Progenitor cell of endocrine pancreas (in vitro differentiated cells): ENCODE measurements at regions not wholly inside any gene's neighbourhood (a gene's known extent, or its start where the extent isn't known, plus 50 kb on each side); places are given as distances from the start of the nearest gene placed in this dataset.

Source experiments
- DNase-seq: peaks from one replicate; pipeline ENCODE4 v3.0.0; 2021; ENCODE audit warnings: low spot score; ENCODE audit not compliant: unreplicated experiment
- H3K27ac Mint-ChIP-seq: 2 replicates; pipeline ENCODE4 v1.8.0; 2021; ENCODE audit warnings: mild to moderate bottlenecking, moderate library complexity, mixed read lengths
- H3K27me3 Mint-ChIP-seq: 2 replicates; pipeline ENCODE4 v1.8.0; 2021; ENCODE audit warnings: mixed read lengths
- H3K36me3 Mint-ChIP-seq: 2 replicates; pipeline ENCODE4 v1.8.0; 2022; ENCODE audit warnings: mixed read lengths; ENCODE audit not compliant: insufficient read depth
- H3K4me1 Mint-ChIP-seq: 2 replicates; pipeline ENCODE4 v1.8.0; 2021; ENCODE audit warnings: low read depth, mixed read lengths
- H3K4me3 Mint-ChIP-seq: 2 replicates; pipeline ENCODE4 v1.8.0; 2021; ENCODE audit warnings: low read depth, mild to moderate bottlenecking, moderate library complexity, mixed read lengths
- H3K9me3 Mint-ChIP-seq: 2 replicates; pipeline ENCODE4 v1.8.0; 2021; ENCODE audit warnings: low read depth, mixed read lengths
- TF ChIP-seq, protein P1 (sequence below): fragments of 200-600 bp; sonication (generic); IDR thresholded peaks from one replicate; pipeline ENCODE4 v1.5.0; 2021; ENCODE audit warnings: antibody characterized with exemption, mild to moderate bottlenecking; ENCODE audit not compliant: unreplicated experiment

DNA sequence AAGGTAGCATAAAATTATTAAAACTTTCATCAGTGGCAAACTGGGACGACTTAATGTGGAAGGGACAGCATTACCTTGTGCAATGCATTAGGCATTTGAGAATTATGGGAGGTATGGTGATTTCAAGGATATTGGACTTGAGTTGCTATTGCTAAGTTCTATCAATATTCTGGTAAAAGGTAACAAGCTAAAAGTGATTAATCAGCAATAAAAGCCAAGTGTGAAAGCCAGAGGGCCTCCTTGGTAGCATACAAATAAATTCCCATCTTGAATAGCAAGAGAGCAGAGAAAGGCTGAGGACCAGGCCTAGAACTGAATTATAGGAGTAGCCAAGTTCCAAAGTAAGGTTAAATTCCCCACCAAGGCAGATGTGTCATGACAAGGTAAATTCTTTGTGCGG lies 74.2 kb upstream of the KCNH7 start:
- Mint-ChIP-seq H3K4me3 (no peak overlapping the region), H3K4me1 (peaks cover 6% of the 10 kb centered on the region), H3K27ac (no peak overlapping the region), H3K9me3 (peaks cover 6% of the 10 kb centered on the region), H3K27me3 (peaks cover 3% of the 10 kb centered on the region), H3K36me3 (no peaks in the 10 kb centered on the region)
- no peak for DNase-seq
- TF ChIP-seq, protein P1, sequence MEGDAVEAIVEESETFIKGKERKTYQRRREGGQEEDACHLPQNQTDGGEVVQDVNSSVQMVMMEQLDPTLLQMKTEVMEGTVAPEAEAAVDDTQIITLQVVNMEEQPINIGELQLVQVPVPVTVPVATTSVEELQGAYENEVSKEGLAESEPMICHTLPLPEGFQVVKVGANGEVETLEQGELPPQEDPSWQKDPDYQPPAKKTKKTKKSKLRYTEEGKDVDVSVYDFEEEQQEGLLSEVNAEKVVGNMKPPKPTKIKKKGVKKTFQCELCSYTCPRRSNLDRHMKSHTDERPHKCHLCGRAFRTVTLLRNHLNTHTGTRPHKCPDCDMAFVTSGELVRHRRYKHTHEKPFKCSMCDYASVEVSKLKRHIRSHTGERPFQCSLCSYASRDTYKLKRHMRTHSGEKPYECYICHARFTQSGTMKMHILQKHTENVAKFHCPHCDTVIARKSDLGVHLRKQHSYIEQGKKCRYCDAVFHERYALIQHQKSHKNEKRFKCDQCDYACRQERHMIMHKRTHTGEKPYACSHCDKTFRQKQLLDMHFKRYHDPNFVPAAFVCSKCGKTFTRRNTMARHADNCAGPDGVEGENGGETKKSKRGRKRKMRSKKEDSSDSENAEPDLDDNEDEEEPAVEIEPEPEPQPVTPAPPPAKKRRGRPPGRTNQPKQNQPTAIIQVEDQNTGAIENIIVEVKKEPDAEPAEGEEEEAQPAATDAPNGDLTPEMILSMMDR: no peak

DNA sequence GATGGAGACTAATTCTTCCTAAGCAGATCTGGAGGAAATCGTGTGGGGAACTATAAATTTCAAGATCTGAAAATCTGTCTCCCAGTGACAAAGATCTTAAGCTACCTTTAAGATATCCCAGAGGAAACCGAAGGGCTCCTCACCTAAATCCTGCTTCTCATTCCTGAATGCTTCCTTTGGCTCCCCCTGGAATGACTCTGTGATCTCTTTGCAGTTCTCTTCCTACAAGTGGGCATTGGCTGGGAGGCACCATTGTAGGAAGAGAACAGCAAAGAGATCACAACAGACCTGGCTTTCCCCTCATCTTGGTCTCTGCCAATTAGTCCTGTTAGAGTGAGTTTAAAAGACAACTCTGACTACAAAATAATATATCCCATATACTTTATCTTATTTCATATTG lies 70.0 kb upstream of the KCNH7 start:
- Mint-ChIP-seq H3K27me3 (no peaks in the 10 kb centered on the region), H3K27ac (no peak overlapping the region), H3K9me3 (no peaks in the 10 kb centered on the region), H3K36me3 (no peaks in the 10 kb centered on the region), H3K4me3 (no peak overlapping the region), H3K4me1 (peaks cover 6% of the 10 kb centered on the region)
- DNase-seq: no peak
- TF ChIP-seq, protein P1: no peak

DNA sequence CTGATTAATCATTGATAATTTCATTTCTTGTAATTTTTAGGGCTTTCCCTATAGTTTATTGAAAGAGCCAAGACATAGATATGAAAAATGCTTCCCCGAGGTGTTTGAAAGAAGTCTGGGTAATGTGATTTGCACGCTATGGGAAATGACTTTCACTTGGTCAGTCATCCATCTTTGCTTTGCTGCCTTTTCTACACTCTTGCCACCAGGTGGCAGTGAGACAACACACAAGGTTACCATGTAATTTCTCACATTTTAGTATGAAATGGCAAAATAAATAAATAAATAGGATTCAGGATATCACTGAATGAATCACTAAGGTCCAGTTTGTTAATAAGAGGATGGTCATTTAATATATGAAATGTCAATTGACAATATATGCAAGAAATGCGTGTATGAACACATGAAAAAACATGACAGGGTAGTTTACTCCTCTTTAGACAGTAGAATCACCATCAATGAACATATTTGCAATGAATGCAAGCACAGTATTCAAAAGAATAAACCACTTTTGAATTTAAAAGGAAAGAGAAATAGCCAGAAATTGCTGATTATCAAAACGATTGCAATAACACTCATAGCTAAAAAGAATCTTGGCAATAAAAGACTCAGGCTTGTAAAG lies 52.2 kb upstream of the KCNH7 start:
- TF ChIP-seq, protein P1: peak; percentile 90
- Mint-ChIP-seq H3K4me3 (no peak overlapping the region), H3K36me3 (no peaks in the 10 kb centered on the region), H3K27ac (no peak overlapping the region), H3K4me1 (no peaks in the 10 kb centered on the region), H3K27me3 (no peaks in the 10 kb centered on the region), H3K9me3 (no peaks in the 10 kb centered on the region)
- no peak for DNase-seq

DNA sequence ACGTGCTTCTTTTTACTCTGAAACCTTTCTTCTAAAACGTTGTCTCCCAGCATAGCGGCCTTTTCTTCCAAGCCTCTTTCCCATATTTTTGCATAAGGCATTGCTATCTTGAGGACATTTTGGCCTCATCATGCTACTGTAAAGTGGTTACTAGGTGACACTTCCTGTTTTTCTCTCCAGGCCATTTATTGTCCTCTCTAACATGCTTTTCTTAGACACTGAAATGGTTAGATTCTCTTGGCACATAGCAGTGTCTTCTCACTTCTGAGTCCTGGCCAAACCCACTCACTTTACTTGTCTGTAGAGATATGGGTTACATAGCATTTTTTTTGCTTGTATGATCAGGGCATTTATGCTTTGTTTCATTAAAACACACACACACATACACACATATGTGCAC lies 50.1 kb upstream of the KCNH7 start:
- Mint-ChIP-seq H3K27ac (no peak overlapping the region), H3K9me3 (no peaks in the 10 kb centered on the region), H3K4me3 (no peak overlapping the region)

More for the DNA sequence above, 50.1 kb upstream of the KCNH7 start:
- DNase-seq: no peak
- Mint-ChIP-seq H3K36me3 (no peaks in the 10 kb centered on the region), H3K4me1 (no peaks in the 10 kb centered on the region), H3K27me3 (no peaks in the 10 kb centered on the region)
- TF ChIP-seq, protein P1: no peak
